ENCODE measurements at regions not wholly inside any gene's neighbourhood (a gene's known extent, or its start where the extent isn't known, plus 50 kb on each side); places are given as distances from the start of the nearest gene placed in this dataset.

DNA sequence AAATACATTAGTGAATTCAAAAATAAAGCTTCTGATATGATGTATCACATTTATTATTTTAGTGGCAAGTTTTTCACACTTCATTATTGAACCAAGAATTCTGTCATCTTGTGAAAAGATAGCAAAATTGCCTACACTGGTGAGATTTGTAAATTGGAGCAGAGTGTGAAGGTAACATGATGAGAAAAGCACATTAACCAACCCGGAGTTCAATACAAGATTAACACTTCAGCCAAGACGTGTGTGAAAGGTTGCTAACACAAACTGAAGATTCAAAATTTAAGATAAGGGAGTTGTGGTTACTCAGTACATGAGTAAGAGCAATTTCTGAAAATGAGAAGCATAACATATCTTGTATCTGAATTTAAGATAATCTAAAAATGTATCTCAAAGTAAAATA, 346.7 kb downstream of the PDHA2 start (continued):
- TF ChIP-seq CREB5 (CRISPR knock-in tag; IDR thresholded peaks at IDR 0.05; ENCODE audit: low read depth): no peak
- no peak for TF ChIP-seq SNAI2 (CRISPR knock-in tag; IDR thresholded peaks at IDR 0.05)
- TF ChIP-seq ZFP30 (CRISPR knock-in tag; IDR thresholded peaks at IDR 0.05): no peak
- no peak for TF ChIP-seq CSDC2 (CRISPR knock-in tag; IDR thresholded peaks at IDR 0.05)
- TF ChIP-seq TCF4 (CRISPR knock-in tag; IDR thresholded peaks at IDR 0.05; ENCODE audit: borderline replicate concordance): no peak
- TF ChIP-seq ZFP3 (CRISPR knock-in tag; IDR thresholded peaks at IDR 0.05): no peak
- TF ChIP-seq, protein P1, sequence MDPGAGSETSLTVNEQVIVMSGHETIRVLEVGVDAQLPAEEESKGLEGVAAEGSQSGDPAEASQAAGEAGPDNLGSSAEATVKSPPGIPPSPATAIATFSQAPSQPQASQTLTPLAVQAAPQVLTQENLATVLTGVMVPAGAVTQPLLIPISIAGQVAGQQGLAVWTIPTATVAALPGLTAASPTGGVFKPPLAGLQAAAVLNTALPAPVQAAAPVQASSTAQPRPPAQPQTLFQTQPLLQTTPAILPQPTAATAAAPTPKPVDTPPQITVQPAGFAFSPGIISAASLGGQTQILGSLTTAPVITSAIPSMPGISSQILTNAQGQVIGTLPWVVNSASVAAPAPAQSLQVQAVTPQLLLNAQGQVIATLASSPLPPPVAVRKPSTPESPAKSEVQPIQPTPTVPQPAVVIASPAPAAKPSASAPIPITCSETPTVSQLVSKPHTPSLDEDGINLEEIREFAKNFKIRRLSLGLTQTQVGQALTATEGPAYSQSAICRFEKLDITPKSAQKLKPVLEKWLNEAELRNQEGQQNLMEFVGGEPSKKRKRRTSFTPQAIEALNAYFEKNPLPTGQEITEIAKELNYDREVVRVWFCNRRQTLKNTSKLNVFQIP (CRISPR knock-in tag; IDR thresholded peaks at IDR 0.05; ENCODE audit: borderline replicate concordance, low read depth): no peak

DNA sequence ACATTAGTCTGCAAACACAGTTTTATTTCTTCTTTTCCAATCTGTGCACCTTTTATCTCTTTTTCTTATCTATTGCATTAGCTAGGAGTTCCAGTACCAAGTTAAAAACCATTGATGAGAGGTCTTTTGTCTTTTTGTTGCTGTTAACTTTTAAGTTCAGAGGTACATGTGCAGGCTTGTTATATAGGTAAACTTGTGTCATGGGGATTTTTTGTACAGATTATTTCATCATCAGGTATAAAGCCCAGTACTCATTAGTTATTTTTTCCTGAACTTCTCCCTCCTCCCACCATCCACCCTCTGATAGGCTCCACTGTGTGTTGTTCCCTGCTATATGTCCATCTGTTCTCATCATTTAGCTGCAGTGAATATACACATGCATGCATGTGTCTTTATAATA, 349.9 kb downstream of the PDHA2 start:
- no peak for ATAC-seq
- TF ChIP-seq ESRRG (CRISPR knock-in tag; IDR thresholded peaks at IDR 0.05): no peak
- TF ChIP-seq ZNF565 (CRISPR knock-in tag; conservative IDR thresholded peaks at IDR 0.05; ENCODE audit: low read depth): no peak
- TF ChIP-seq OSR1 (CRISPR knock-in tag; IDR thresholded peaks at IDR 0.05): no peak
- no peak for TF ChIP-seq ISL1 (CRISPR knock-in tag; IDR thresholded peaks at IDR 0.05)

DNA sequence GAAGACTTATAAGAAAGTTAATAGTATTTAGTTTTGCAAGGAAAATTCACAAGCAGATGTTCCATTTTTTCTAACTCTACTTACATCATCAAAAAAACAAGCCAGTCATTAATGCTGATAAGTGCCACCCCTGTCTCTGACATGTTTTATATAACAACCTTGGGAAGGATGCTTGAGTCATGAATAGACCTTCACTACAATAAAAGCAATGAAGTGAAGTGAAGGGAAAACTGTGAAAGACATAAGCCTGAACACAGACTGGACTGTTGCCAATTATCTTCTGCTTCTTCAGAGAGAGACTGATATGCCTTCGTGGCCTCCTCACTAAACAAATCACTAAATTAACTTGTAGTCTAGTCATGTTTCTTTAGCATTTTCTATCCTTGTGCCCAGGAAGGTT, 353.2 kb downstream of the PDHA2 start:
- TF ChIP-seq TOX (CRISPR knock-in tag; IDR thresholded peaks at IDR 0.05; ENCODE audit: borderline replicate concordance) (no peak), ESRRG (CRISPR knock-in tag; IDR thresholded peaks at IDR 0.05) (no peak), CSDC2 (CRISPR knock-in tag; IDR thresholded peaks at IDR 0.05) (no peak), ZNF8 (CRISPR knock-in tag; IDR thresholded peaks at IDR 0.05) (no peak), ZC3H10 (CRISPR knock-in tag; IDR thresholded peaks at IDR 0.05) (no peak), SNAI2 (CRISPR knock-in tag; IDR thresholded peaks at IDR 0.05) (no peak), TCF4 (CRISPR knock-in tag; IDR thresholded peaks at IDR 0.05; ENCODE audit: borderline replicate concordance) (no peak), RARB (CRISPR knock-in tag; IDR thresholded peaks at IDR 0.05) (no peak), CSRNP3 (CRISPR knock-in tag; IDR thresholded peaks at IDR 0.05) (no peak), PPARA (CRISPR knock-in tag; IDR thresholded peaks at IDR 0.05; ENCODE audit: borderline replicate concordance) (no peak), ARNTL (CRISPR knock-in tag; IDR thresholded peaks at IDR 0.05; ENCODE audit: borderline replicate concordance, low read depth) (no peak)
- TF ChIP-seq, protein P1 (CRISPR knock-in tag; IDR thresholded peaks at IDR 0.05; ENCODE audit: borderline replicate concordance, low read depth): no peak
- TF ChIP-seq, protein P2, sequence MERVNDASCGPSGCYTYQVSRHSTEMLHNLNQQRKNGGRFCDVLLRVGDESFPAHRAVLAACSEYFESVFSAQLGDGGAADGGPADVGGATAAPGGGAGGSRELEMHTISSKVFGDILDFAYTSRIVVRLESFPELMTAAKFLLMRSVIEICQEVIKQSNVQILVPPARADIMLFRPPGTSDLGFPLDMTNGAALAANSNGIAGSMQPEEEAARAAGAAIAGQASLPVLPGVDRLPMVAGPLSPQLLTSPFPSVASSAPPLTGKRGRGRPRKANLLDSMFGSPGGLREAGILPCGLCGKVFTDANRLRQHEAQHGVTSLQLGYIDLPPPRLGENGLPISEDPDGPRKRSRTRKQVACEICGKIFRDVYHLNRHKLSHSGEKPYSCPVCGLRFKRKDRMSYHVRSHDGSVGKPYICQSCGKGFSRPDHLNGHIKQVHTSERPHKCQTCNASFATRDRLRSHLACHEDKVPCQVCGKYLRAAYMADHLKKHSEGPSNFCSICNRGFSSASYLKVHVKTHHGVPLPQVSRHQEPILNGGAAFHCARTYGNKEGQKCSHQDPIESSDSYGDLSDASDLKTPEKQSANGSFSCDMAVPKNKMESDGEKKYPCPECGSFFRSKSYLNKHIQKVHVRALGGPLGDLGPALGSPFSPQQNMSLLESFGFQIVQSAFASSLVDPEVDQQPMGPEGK (CRISPR knock-in tag; IDR thresholded peaks at IDR 0.05; ENCODE audit: borderline replicate concordance): no peak
- no peak for ATAC-seq

DNA sequence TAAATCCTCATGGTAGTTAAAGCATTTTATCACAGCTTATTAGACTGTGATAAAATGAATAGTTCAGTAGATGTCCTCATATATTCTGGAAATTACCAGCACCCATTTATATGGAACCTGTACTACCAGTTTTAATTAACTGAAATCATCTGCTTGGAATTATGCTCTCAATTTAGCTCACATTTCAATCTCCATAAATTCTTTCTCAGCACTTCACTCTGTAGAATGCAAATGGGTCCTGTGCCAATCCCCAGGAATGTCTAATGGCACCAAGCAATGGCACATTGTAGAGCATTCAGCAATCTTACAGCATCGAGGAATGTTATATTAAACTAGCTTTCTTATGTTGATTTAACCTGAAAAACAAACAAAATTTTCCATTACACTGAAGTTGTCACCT, 355.1 kb downstream of the PDHA2 start:
- TF ChIP-seq BACH2 (CRISPR knock-in tag; IDR thresholded peaks at IDR 0.05; ENCODE audit: borderline replicate concordance) (no peak), ISL1 (CRISPR knock-in tag; IDR thresholded peaks at IDR 0.05) (peak; percentile 67)
- ATAC-seq: peak; percentile 53; the same call in 2 of the 3 replicates
